ENCODE measurements at regions not wholly inside any gene's neighbourhood (a gene's known extent, or its start where the extent isn't known, plus 50 kb on each side); places are given as distances from the start of the nearest gene placed in this dataset.

DNA sequence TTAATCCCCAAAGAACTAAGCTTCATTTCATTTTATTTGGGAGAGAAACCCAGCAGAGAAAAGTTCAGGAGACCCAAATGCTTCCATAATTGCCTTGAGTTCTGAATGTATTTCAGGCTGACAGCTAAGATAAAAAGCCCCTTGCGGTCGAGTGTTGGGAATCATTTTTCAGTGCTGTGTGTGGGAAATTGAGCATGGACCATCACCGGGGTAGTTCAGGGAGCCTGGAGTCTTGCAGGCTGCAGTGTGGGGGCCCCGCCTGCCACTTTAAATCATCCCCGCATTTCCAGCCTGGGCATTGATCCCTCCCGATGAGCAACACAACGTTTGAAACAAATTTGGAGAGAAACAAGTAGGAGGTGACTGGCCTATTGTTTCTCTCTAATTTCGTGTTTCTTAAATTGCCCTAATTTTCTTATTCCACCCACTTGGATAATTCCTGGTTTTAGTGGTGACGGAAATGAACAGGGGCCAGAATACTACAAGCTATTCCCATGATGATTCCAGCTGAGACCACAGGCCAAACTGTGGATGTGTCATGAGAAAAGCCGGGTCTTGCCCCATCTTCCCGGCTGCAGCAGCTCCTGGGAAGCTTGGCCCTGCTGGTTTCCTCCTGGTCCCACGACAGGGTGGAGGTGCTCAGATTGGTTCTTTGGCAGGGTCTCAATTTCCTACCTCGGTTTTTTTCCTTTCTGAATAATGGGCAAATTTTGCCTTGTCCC, 75.1 kb downstream of the FOXL1 start:
- WGBS, 3 donors: 43 to 48% (median 46%) methylated on average over 13 of the region's 13 CpGs
- Histone ChIP-seq H3K4me3 (no peak overlapping the region), H3K27me3 (ENCODE audit: insufficient read depth in 3 of 3, low read length in 2 of 3) (peaks cover 0 to 3% (median 0%) of the 10 kb centered on the region in 3 donors), H3K36me3 (ENCODE audit: insufficient read depth in 1 of 2, low read depth in 1 of 2) (no peaks in the 10 kb centered on the region), H3K9me3 (no peaks in the 10 kb centered on the region), H3K27ac (peak overlapping the region; percentile 6), H3K4me1 (no peaks in the 10 kb centered on the region)
- TF ChIP-seq, protein P1, sequence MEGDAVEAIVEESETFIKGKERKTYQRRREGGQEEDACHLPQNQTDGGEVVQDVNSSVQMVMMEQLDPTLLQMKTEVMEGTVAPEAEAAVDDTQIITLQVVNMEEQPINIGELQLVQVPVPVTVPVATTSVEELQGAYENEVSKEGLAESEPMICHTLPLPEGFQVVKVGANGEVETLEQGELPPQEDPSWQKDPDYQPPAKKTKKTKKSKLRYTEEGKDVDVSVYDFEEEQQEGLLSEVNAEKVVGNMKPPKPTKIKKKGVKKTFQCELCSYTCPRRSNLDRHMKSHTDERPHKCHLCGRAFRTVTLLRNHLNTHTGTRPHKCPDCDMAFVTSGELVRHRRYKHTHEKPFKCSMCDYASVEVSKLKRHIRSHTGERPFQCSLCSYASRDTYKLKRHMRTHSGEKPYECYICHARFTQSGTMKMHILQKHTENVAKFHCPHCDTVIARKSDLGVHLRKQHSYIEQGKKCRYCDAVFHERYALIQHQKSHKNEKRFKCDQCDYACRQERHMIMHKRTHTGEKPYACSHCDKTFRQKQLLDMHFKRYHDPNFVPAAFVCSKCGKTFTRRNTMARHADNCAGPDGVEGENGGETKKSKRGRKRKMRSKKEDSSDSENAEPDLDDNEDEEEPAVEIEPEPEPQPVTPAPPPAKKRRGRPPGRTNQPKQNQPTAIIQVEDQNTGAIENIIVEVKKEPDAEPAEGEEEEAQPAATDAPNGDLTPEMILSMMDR (IDR thresholded peaks at IDR 0.05): no peak
- intact Hi-C loops (cut with DNase I): no loop called here
- no peak for DNase-seq
- ATAC-seq: peak in 1 of 4 donors; percentile 59

DNA sequence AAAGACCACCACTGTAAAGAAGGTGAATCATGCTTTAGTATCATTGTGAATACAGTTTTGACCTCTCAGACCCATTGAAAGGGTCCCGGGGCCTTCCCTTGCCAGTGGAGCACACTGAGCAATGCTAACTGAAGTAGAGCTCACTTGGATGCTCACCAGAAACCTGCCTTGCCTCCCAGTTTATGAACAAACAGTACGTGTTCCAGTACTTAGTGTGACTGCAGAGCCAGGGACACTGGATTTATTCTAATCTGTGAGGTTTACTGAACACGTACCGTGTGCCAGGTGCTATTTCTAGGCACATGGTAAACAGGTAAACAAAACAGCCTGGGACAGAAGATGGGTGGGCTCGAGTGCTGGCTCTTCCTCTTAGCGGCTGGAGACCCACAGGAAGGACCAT, 79.6 kb downstream of the FOXL1 start:
- WGBS, 3 donors: 51 to 67% (median 61%) methylated on average over 6 of the region's 6 CpGs
- DNase-seq: no peak
- H3K4me3 ChIP-seq: no peak overlapping the region
- TF ChIP-seq, protein P1 (IDR thresholded peaks at IDR 0.05): no peak
- ATAC-seq: peak in 2 of 4 donors; percentile 48 to 52
- peaks cover under 1% of the 10 kb centered on the region for H3K4me1 ChIP-seq
- H3K9me3 ChIP-seq: no peaks in the 10 kb centered on the region
- H3K27ac ChIP-seq: no peak overlapping the region
- no peaks in the 10 kb centered on the region for H3K36me3 ChIP-seq (ENCODE audit: insufficient read depth in 1 of 2, low read depth in 1 of 2)
- intact Hi-C loops (cut with DNase I): no loop called here
- peaks cover 0 to 8% (median 0%) of the 10 kb centered on the region in 3 donors for H3K27me3 ChIP-seq (ENCODE audit: insufficient read depth in 3 of 3, low read length in 2 of 3)

DNA sequence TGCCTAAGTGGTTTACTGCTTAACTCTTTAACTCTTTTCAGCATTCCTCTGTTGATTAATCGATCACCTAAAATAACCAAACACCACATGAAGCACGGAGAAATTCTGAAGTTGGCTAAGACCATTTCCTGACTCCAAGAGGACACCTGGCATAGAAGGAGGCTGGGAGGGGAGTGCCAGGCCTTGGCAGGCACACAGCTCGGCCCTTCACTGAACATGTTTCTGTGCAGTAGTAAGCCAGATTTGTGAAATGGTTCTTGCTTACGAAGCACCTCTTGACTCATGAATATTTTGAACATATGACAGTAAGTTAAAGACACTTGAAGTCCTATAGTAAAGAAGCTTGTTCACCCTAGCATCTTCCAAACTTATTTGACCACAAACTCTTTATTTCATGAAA, 82.3 kb downstream of the FOXL1 start:
- peaks cover 7% of the 10 kb centered on the region for H3K4me1 ChIP-seq
- no peak overlapping the region for H3K27ac ChIP-seq
- H3K27me3 ChIP-seq (ENCODE audit: insufficient read depth in 3 of 3, low read length in 2 of 3): peaks cover 0 to 6% (median 0%) of the 10 kb centered on the region in 3 donors
- no peaks in the 10 kb centered on the region for H3K9me3 ChIP-seq
- WGBS, 3 donors: 52 to 55% (median 54%) methylated on average over 4 of the region's 4 CpGs
- ATAC-seq (peak in 3 of 4 donors; percentile 32 to 57 (median 53)), DNase-seq (no peak)
- no peak overlapping the region for H3K4me3 ChIP-seq
- H3K36me3 ChIP-seq (ENCODE audit: insufficient read depth in 1 of 2, low read depth in 1 of 2): no peaks in the 10 kb centered on the region
- intact Hi-C loops (cut with DNase I): no loop called here
- TF ChIP-seq, protein P1 (IDR thresholded peaks at IDR 0.05): no peak

DNA sequence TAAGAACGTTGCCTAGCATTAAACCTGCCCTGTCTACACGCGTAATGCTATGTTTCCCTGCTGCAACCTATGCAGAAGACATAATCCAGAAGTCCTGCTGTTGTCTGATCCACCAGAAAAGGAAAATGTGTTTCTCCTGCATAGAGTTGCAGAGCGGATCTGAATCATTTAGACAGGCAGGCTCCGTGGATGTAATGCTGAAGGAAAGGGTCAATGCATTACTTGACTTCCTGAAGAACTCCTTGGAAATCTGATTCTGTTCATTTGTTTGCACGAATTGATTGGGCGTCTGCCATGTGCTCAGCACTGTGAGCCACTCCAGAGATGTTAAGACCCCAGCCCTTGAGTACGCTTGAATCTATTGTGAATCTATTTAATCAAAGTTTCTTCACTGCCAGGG, 83.4 kb downstream of the FOXL1 start:
- intact Hi-C loops (cut with DNase I): no loop called here
- WGBS, 3 donors: 45 to 50% (median 48%) methylated on average over 8 of the region's 8 CpGs
- peaks cover 7% of the 10 kb centered on the region for H3K4me1 ChIP-seq

More for the DNA sequence above, 83.4 kb downstream of the FOXL1 start:
- DNase-seq (no peak), ATAC-seq (no peak)
- Histone ChIP-seq H3K4me3 (no peak overlapping the region), H3K9me3 (no peaks in the 10 kb centered on the region), H3K27ac (no peak overlapping the region), H3K36me3 (ENCODE audit: insufficient read depth in 1 of 2, low read depth in 1 of 2) (no peaks in the 10 kb centered on the region), H3K27me3 (ENCODE audit: insufficient read depth in 3 of 3, low read length in 2 of 3) (peaks cover 0 to 11% (median 0%) of the 10 kb centered on the region in 3 donors)
- TF ChIP-seq, protein P1 (IDR thresholded peaks at IDR 0.05): no peak

Data from psoas muscle (tissue), 7 donors.